ENCODE measurements at regions not wholly inside any gene's neighbourhood (a gene's known extent, or its start where the extent isn't known, plus 50 kb on each side); places are given as distances from the start of the nearest gene placed in this dataset.

- Histone ChIP-seq H3K4me3 (ENCODE audit: low read depth in 1 of 3, low read length in 3 of 3) (no peak overlapping the region), H3K27ac (ENCODE audit: low read depth in 1 of 2, low read length in 2 of 2) (no peak overlapping the region), H3K9me3 (ENCODE audit: control insufficient read depth in 4 of 4, low read length in 3 of 4) (peaks cover 0 to 1% (median 0%) of the 10 kb centered on the region in 4 donors), H3K36me3 (ENCODE audit: control insufficient read depth in 4 of 4, insufficient read depth in 3 of 4, low read depth in 1 of 4, low read length in 3 of 4) (no peaks in the 10 kb centered on the region), H3K27me3 (ENCODE audit: control insufficient read depth in 4 of 4, insufficient read depth in 4 of 4, low read length in 3 of 4) (no peaks in the 10 kb centered on the region), H3K4me1 (ENCODE audit: control insufficient read depth in 4 of 4, insufficient read depth in 4 of 4, low read length in 3 of 4) (no peaks in the 10 kb centered on the region), H3K9ac (ENCODE audit: low read depth in 1 of 2, low read length in 2 of 2) (no peak overlapping the region)
- WGBS: 81% methylated on average over 18 of the region's 18 CpGs
- TF ChIP-seq HNF4A (conservative IDR thresholded peaks at IDR 0.05) (no peak), FOXA2 (IDR thresholded peaks at IDR 0.05) (no peak), MAX (IDR thresholded peaks at IDR 0.05) (no peak)
- DNase-seq (ENCODE audit: low spot score): no peak
Observed at GRCh38 chr3:127100459-127101410, 92.2 kb upstream of the PRR23E start.

- DNase-seq (ENCODE audit: low spot score): no peak
- Histone ChIP-seq H3K36me3 (ENCODE audit: control insufficient read depth in 4 of 4, insufficient read depth in 3 of 4, low read depth in 1 of 4, low read length in 3 of 4) (no peaks in the 10 kb centered on the region), H3K4me1 (ENCODE audit: control insufficient read depth in 4 of 4, insufficient read depth in 4 of 4, low read length in 3 of 4) (no peaks in the 10 kb centered on the region), H3K9me3 (ENCODE audit: control insufficient read depth in 4 of 4, low read length in 3 of 4) (no peaks in the 10 kb centered on the region), H3K9ac (ENCODE audit: low read depth in 1 of 2, low read length in 2 of 2) (no peak overlapping the region), H3K4me3 (ENCODE audit: low read depth in 1 of 3, low read length in 3 of 3) (no peak overlapping the region), H3K27ac (ENCODE audit: low read depth in 1 of 2, low read length in 2 of 2) (no peak overlapping the region), H3K27me3 (ENCODE audit: control insufficient read depth in 4 of 4, insufficient read depth in 4 of 4, low read length in 3 of 4) (no peaks in the 10 kb centered on the region)
- no peak for TF ChIP-seq FOXA1 (IDR thresholded peaks at IDR 0.05)
- TF ChIP-seq CTCF (IDR thresholded peaks at IDR 0.05; ENCODE audit: low read depth, low read length, missing input control): no peak
- TF ChIP-seq YY1 (IDR thresholded peaks at IDR 0.05): no peak
- no peak for TF ChIP-seq TAF1 (conservative IDR thresholded peaks at IDR 0.05)
- no peak for TF ChIP-seq GABPA (IDR thresholded peaks at IDR 0.05 in 1 of 2, conservative IDR thresholded peaks at IDR 0.05 in 1 of 2)
- TF ChIP-seq FOXA2 (IDR thresholded peaks at IDR 0.05): no peak
- TF ChIP-seq RAD21 (IDR thresholded peaks at IDR 0.05): no peak
- TF ChIP-seq HNF4A (conservative IDR thresholded peaks at IDR 0.05): no peak
- no peak for TF ChIP-seq MAX (IDR thresholded peaks at IDR 0.05)
- no peak for TF ChIP-seq REST (IDR thresholded peaks at IDR 0.05)
- TF ChIP-seq SP1 (IDR thresholded peaks at IDR 0.05): no peak
- TF ChIP-seq ZBTB33 (IDR thresholded peaks at IDR 0.05): no peak
- no peak for TF ChIP-seq NR2F2 (IDR thresholded peaks at IDR 0.05)
- no peak for TF ChIP-seq ATF3 (IDR thresholded peaks at IDR 0.05)
- TF ChIP-seq RXRA (IDR thresholded peaks at IDR 0.05): no peak
- no peak for TF ChIP-seq JUND (IDR thresholded peaks at IDR 0.05)
- 91% methylated on average over 19 of the region's 19 CpGs for WGBS
Observed at GRCh38 chr3:127101411-127102187, 91.3 kb upstream of the PRR23E start.
